Hepatic stellate cell (primary cell): ENCODE measurements at regions not wholly inside any gene's neighbourhood (a gene's known extent, or its start where the extent isn't known, plus 50 kb on each side); places are given as distances from the start of the nearest gene placed in this dataset.

Source experiments
- DNase-seq: peaks from one replicate; pipeline ENCODE4 v3.0.0; 2011; ENCODE audit warnings: low spot score

- no peak for DNase-seq
These were observed 110.3 kb upstream of the CEP85L start for GRCh38 chr6:118761645-118762044.

- no peak for DNase-seq
These were observed 107.6 kb upstream of the CEP85L start for GRCh38 chr6:118758946-118759345.

- no peak for DNase-seq
These were observed 104.7 kb upstream of the CEP85L start for GRCh38 chr6:118755941-118756646.

DNA sequence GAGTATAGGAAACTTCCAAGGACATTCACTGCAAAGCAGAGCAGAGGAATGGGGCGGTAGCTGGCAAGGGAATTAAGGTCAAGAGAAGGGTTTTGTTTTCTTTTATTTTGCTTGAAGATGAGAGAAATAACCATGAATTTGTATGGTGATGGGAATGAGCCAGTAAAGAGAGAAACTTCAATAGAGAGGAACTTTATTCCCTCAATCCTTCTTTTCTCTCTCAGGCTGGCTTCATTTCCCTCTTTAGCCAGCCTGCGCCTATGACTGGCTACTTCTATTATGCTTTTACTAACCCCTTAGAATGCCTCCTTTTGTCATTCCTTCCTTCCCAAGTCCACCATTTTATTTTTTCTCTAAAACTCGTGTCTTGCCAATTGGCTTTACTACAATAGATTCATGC, 101.4 kb upstream of the CEP85L start:
- DNase-seq = no peak

- DNase-seq = no peak
These were observed 99.7 kb upstream of the CEP85L start for GRCh38 chr6:118751072-118751471.

DNA sequence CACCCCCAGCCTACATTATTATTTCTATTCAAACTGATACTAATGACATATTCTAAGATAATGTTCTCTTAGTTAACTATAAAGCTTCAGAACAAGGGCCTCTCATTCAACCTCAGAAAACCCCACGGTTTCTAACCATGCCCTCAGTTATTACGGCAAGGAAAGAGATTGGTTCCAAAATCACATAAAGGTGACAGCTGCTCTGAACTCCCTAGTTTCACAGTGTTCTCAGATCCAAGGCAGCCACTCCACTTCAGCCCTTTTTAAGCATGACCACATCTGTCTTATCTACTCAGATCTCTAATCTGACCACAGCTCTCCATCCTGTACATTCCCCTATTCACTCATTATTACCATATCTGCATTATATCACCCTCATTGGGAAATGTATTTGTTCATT, 98.8 kb upstream of the CEP85L start:
- no peak for DNase-seq

DNA sequence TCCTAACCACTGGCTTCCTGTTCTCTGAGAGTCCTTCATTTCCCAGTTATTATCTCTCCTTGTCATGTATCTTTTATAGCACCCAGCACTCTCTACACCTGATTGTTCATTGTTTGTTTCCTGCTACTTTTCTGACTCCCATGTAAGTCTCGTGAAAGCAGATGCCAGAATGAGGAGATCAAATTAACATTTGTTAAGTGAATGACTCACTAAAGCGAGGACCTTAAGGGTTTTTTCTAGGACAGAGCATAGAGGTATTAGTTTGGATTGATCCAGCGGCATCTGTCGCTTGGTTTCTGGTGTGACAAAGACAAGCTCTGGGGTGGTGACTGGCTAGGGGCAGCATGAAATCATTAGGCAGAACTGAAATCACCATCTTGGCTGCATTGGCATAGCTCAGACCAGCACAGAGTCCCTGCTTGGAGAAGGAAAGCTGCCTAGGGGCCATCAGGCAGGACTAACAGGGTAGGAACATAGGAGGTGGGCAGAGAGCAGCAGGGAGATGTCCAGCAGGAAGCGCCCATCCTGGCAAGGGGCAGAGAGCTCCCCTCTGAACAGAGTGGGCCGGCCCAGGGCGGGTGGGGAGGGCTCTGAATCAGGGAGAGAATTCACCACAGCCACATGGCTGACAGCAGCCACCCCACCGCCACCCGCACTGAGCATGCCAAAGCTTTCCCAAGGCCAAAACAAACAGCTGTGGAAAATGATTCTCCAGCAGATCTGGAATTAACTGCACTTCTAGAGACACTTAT, 97.1 kb upstream of the CEP85L start:
- peak; percentile 33 for DNase-seq

- no peak for DNase-seq
These were observed 95.4 kb upstream of the CEP85L start for GRCh38 chr6:118746825-118747174.

GRCh38 chr6:118746145-118746824, 94.9 kb upstream of the CEP85L start:
- no peak for DNase-seq

DNA sequence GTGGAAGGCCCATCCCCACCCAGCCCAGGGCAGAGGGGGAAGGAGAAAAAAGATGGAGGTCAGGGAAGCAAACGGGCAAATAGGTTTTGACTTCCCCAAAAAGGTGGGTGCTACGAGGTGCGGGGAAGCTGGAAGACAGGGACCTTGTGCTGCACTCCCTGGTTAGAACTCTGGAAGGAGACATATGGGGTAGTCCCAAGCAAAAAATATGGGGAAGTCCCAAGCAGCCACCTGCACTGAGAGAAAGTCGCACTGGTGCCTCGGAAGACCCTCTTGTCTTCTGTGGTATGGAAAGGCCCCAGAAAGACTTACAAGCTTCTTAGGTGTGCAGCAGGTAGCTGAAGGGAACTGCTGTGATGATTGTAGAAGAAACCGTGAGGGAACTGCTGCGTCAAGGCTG, 93.8 kb upstream of the CEP85L start:
- no peak for DNase-seq

GRCh38 chr6:118744261-118744941, 93.0 kb upstream of the CEP85L start:
- DNase-seq = no peak

DNA sequence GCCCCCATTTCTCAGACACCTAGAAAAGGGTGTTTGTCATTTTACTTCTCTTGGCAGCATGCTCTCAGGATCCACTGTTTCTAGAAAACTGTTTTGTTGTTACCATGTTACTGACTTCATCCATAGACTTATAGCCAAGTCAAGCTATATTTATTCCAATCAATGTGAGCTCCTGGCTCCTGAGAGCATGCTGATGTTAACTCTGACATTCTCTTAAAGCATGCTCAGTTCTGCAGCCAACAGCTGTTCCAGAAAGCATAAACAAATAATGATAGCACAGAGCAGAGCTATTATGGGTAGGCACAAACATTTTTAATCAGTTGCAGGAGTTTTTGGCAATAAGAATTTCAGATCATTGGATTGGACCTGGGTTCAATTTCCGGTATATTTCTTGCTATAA, 92.4 kb upstream of the CEP85L start:
- DNase-seq = no peak

DNA sequence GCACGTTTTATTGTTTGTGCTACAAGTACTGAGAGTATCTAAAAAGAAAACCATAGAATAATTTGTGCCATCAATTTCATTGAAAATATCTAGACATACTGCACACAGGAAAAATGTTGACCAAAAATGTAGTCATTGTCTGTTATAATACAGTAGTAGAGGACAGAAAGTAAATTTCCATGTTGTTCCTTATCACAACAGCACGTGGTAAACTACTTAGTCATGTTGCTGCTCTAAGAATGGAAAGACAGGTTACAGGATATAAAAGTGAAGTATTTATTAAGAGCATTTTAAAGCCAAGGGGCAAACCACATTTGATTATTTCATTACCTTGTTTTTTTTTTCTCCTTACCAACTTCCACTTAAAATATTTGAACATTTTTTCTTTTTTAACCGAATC, 89.0 kb upstream of the CEP85L start:
- peak; percentile 20 for DNase-seq

- DNase-seq = no peak
These were observed 88.4 kb upstream of the CEP85L start for GRCh38 chr6:118739696-118740353.

DNA sequence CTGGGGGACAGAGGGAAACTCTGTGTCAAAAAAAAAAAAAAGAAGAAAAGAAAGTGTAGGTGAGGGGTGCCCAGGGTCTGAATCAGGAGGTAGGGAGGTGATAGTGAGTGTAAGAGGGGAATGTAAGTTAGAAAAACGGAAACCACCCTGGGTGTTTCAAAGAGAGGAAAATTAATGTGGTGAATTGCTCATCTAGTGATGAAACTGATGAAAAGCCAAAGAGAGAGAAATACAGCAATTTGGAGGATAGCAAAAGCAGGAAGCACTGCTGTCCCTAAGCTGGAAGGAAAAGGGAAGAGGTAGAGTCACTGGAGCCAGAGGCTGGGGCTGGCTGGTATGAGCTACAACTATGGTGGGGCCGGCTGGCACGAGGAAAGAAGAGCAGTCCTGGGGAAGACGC, 85.0 kb upstream of the CEP85L start:
- no peak for DNase-seq

- peak; percentile 22 for DNase-seq
These were observed 83.9 kb upstream of the CEP85L start for GRCh38 chr6:118735320-118735719.

GRCh38 chr6:118725944-118726343, 74.6 kb upstream of the CEP85L start:
- no peak for DNase-seq

GRCh38 chr6:118724211-118724610, 72.8 kb upstream of the CEP85L start:
- DNase-seq = no peak

- no peak for DNase-seq
These were observed 71.7 kb upstream of the CEP85L start for GRCh38 chr6:118722829-118723813.

DNA sequence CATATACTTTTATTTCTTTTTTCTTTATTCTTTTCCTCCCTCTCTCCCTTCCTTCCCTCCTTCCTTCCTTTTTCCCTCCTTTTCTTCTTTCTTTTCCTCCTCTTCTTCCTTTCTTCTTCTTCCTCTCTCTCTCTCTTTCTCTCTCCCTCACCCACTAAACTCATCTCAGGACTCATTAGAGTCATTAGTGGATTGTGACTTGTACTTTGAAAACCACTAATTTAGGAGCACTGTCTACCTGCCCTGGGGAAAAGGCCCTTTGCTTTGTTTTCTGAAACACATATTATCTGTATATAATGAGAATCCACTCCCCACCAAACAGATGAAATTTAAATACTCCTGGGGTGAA, 68.7 kb upstream of the CEP85L start:
- DNase-seq = no peak
